H9 (cell line): ENCODE measurements at regions not wholly inside any gene's neighbourhood (a gene's known extent, or its start where the extent isn't known, plus 50 kb on each side); places are given as distances from the start of the nearest gene placed in this dataset.

Experiments used
- DNase-seq: peaks from one replicate; pipeline ENCODE4 v3.0.0-alpha.2; 2017
- H2AFZ ChIP-seq: one replicate; pipeline ENCODE4 v1.6.1; 2013; ENCODE audit warnings: mild to moderate bottlenecking, low read length, control low read depth, moderate library complexity
- H2AK5ac ChIP-seq: 2 replicates; pipeline ENCODE4 v1.6.1; 2013; ENCODE audit warnings: low read length, control low read depth, mixed read lengths; ENCODE audit not compliant: insufficient read length
- H2BK120ac ChIP-seq: one replicate; pipeline ENCODE4 v1.6.1; 2013; ENCODE audit warnings: low read depth, mild to moderate bottlenecking, low read length, control low read depth, inconsistent platforms; ENCODE audit not compliant: poor library complexity, severe bottlenecking
- H2BK12ac ChIP-seq: 2 replicates; pipeline ENCODE4 v1.6.1; 2013; ENCODE audit warnings: low read length, control low read depth, mixed read lengths, low read depth; ENCODE audit not compliant: insufficient read length
- H2BK15ac ChIP-seq: 2 replicates; pipeline ENCODE4 v1.6.1; 2013; ENCODE audit warnings: low read depth, low read length, control low read depth
- H2BK20ac ChIP-seq: one replicate; pipeline ENCODE4 v1.6.1; 2013; ENCODE audit warnings: low read depth, mild to moderate bottlenecking, low read length, control low read depth, inconsistent platforms; ENCODE audit not compliant: poor library complexity, severe bottlenecking
- H2BK5ac ChIP-seq: 2 replicates; pipeline ENCODE4 v1.6.1; 2013; ENCODE audit warnings: low read length, control low read depth, mixed read lengths; ENCODE audit not compliant: insufficient read length
- H3K14ac ChIP-seq: 2 replicates; pipeline ENCODE4 v1.6.1; 2013; ENCODE audit warnings: low read length, control low read depth; ENCODE audit not compliant: insufficient read depth
- H3K18ac ChIP-seq: 2 replicates; pipeline ENCODE4 v1.6.1; 2013; ENCODE audit warnings: low read depth, mild to moderate bottlenecking, mixed read lengths, low read length, control low read depth; ENCODE audit not compliant: insufficient read length
- H3K23ac ChIP-seq: 2 replicates; pipeline ENCODE4 v1.6.1; 2013; ENCODE audit warnings: low read length, control low read depth, mixed read lengths, low read depth; ENCODE audit not compliant: insufficient read length
- H3K23me2 ChIP-seq: 2 replicates; pipeline ENCODE4 v1.6.1; 2013; ENCODE audit warnings: low read depth, mild to moderate bottlenecking, mixed read lengths, low read length, control low read depth; ENCODE audit not compliant: insufficient read length, poor library complexity, severe bottlenecking
- H3K27ac ChIP-seq: 2 replicates; pipeline ENCODE4 v1.5.1; 2013; ENCODE audit warnings: low read length, control low read depth, mixed read lengths, low read depth; ENCODE audit not compliant: insufficient read length
- H3K27me3 ChIP-seq: 2 replicates; pipeline ENCODE4 v1.6.1; 2013; ENCODE audit warnings: low read length, control low read depth, inconsistent platforms; ENCODE audit not compliant: insufficient read depth
- H3K4ac ChIP-seq: 2 replicates; pipeline ENCODE4 v1.6.1; 2013; ENCODE audit warnings: low read depth, mild to moderate bottlenecking, control low read depth, inconsistent platforms, low read length, moderate library complexity
- H3K4me1 ChIP-seq: 2 replicates; pipeline ENCODE4 v1.6.1; 2013; ENCODE audit warnings: low read length, control low read depth, inconsistent platforms; ENCODE audit not compliant: insufficient read depth
- H3K4me2 ChIP-seq: 2 replicates; pipeline ENCODE4 v1.6.1; 2013; ENCODE audit warnings: low read length, control low read depth, mixed read lengths; ENCODE audit not compliant: insufficient read length, insufficient read depth
- H3K56ac ChIP-seq: 2 replicates; pipeline ENCODE4 v1.6.1; 2013; ENCODE audit warnings: low read depth, mild to moderate bottlenecking, mixed read lengths, low read length, control low read depth; ENCODE audit not compliant: insufficient read length
- H3K79me1 ChIP-seq: 2 replicates; pipeline ENCODE4 v1.6.1; 2013; ENCODE audit warnings: low read depth, mild to moderate bottlenecking, moderate library complexity, low read length, control low read depth, inconsistent platforms; ENCODE audit not compliant: insufficient read depth, poor library complexity, severe bottlenecking
- H3K79me2 ChIP-seq: 2 replicates; pipeline ENCODE4 v1.6.1; 2013; ENCODE audit warnings: low read length, control low read depth, inconsistent platforms; ENCODE audit not compliant: insufficient read depth
- H3K9ac ChIP-seq: 2 replicates; pipeline ENCODE4 v1.6.1; 2013; ENCODE audit warnings: low read length, control low read depth, mixed read lengths; ENCODE audit not compliant: insufficient read length; ENCODE audit errors: extremely low read depth
- H3K9me3 ChIP-seq: one replicate; pipeline ENCODE4 v1.6.1; 2013; ENCODE audit warnings: low read depth, low read length, inconsistent platforms; ENCODE audit not compliant: control insufficient read depth
- H3T11ph ChIP-seq: one replicate; pipeline ENCODE4 v1.6.1; 2013; ENCODE audit warnings: mild to moderate bottlenecking, low read length, control low read depth, inconsistent platforms
- H4K20me1 ChIP-seq: one replicate; pipeline ENCODE4 v1.6.1; 2013; ENCODE audit not compliant: control insufficient read depth, insufficient read length, insufficient read depth
- H4K5ac ChIP-seq: 2 replicates; pipeline ENCODE4 v1.6.1; 2013; ENCODE audit warnings: low read depth, mild to moderate bottlenecking, mixed read lengths, low read length, control low read depth; ENCODE audit not compliant: insufficient read length
- H4K8ac ChIP-seq: replicated peaks from 2 replicates; pipeline ENCODE4 v1.6.1; 2013; ENCODE audit warnings: low read length, control low read depth, mixed read lengths, low read depth; ENCODE audit not compliant: insufficient read length
- H4K91ac ChIP-seq: 2 replicates; pipeline ENCODE4 v1.6.1; 2013; ENCODE audit warnings: low read depth, mild to moderate bottlenecking, moderate library complexity, mixed read lengths, low read length, control low read depth; ENCODE audit not compliant: insufficient read length
- H3K27ac Mint-ChIP-seq, 3 experiments: 2 replicates in 2 of 3; 3 replicates in 1 of 3; pipeline ENCODE4 v1.8.0; 2020 to 2021; ENCODE audit warnings: mixed read lengths in 3 of 3, mild to moderate bottlenecking in 1 of 3, moderate library complexity in 1 of 3
- H3K27me3 Mint-ChIP-seq: 2 replicates; pipeline ENCODE4 v1.8.0; 2021; ENCODE audit warnings: low read depth, mild to moderate bottlenecking, moderate library complexity, mixed read lengths
- H3K36me3 Mint-ChIP-seq, 3 experiments: 2 replicates in 2 of 3; 3 replicates in 1 of 3; pipeline ENCODE4 v1.8.0; 2020 to 2021; ENCODE audit warnings: low read depth in 3 of 3, mixed read lengths in 3 of 3; ENCODE audit not compliant: insufficient read depth in 1 of 3
- H3K4me1 Mint-ChIP-seq, 2 experiments: 2 replicates each; pipeline ENCODE4 v1.8.0; 2020; ENCODE audit warnings: mixed read lengths in 2 of 2
- H3K4me3 Mint-ChIP-seq, 2 experiments: 2 replicates in 1 of 2; 3 replicates in 1 of 2; pipeline ENCODE4 v1.8.0; 2020 to 2021; ENCODE audit warnings: mild to moderate bottlenecking in 2 of 2, mixed read lengths in 2 of 2, moderate library complexity in 1 of 2
- H3K9me3 Mint-ChIP-seq, 2 experiments: 2 replicates in 1 of 2; 3 replicates in 1 of 2; pipeline ENCODE4 v1.8.0; 2020; ENCODE audit warnings: mild to moderate bottlenecking in 2 of 2, mixed read lengths in 2 of 2, moderate library complexity in 1 of 2
- CTCF ChIP-seq: fragments of 200-600 bp; sonication (generic); conservative IDR thresholded peaks from 3 replicates; pipeline ENCODE4 v1.8.0; 2021; ENCODE audit warnings: antibody characterized with exemption, mild to moderate bottlenecking
- WGBS: extraction: QIAGEN DNeasy Blood & Tissue Kit; methylation state at CpG from one replicate; pipeline ENCODE4 v1.1.7; 2013; ENCODE audit warnings: missing lambda C conversion rate, low lambda C conversion rate, mixed read lengths; ENCODE audit not compliant: insufficient read length; ENCODE audit errors: extremely low coverage; 5-methylcytosine and 5-hydroxymethylcytosine counted together

DNA sequence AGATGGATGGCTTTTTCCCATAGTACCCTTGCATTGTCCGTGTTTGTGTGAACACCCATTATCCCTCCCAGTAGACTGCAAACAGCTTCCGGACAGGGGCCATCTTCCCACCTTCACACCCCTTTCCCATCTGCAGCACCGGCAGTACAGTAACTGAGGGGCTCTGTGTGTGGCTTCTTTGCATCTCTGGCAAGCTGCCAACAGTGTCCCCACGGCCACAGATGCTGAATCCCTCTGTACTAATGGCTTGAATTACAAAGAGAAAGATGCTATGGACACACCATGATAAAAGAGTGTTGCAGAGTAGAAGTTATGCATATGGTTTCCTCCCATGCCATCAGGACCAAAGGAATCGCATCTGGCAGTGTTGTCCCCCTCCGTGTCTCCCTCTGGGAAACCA, 101.1 kb upstream of the CDYL start:
- Histone ChIP-seq H4K8ac (no peak overlapping the region), H3K4ac (no peak overlapping the region), H3K79me2 (no peaks in the 10 kb centered on the region), H4K20me1 (no peaks in the 10 kb centered on the region), H3T11ph (no peak overlapping the region), H3K9me3 (no peaks in the 10 kb centered on the region), H2BK15ac (no peak overlapping the region), H3K27me3 (no peaks in the 10 kb centered on the region), H2BK12ac (no peak overlapping the region), H4K5ac (no peak overlapping the region), H3K79me1 (no peaks in the 10 kb centered on the region), H3K9ac (no peak overlapping the region), H3K23me2 (no peaks in the 10 kb centered on the region), H3K23ac (no peak overlapping the region), H3K14ac (no peak overlapping the region), H3K18ac (no peak overlapping the region), H2BK20ac (no peak overlapping the region), H4K91ac (no peak overlapping the region), H2BK120ac (no peak overlapping the region), H2AK5ac (no peak overlapping the region), H3K4me1 (peaks cover 7% of the 10 kb centered on the region), H2BK5ac (no peak overlapping the region), H3K27ac (no peak overlapping the region), H3K56ac (no peak overlapping the region), H3K4me2 (no peak overlapping the region), H2AFZ (no peak overlapping the region)
- TF ChIP-seq CTCF, result no peak
- peaks cover 21 to 25% of the 10 kb centered on the region in 2 experiments; a peak in 3 of 4 replicates for H3K4me1 Mint-ChIP-seq
- peaks cover 2% of the 10 kb centered on the region for H3K27me3 Mint-ChIP-seq
- peak overlapping the region in 1 of 3 experiments; percentile 76; a peak in 1 of 7 replicates for H3K27ac Mint-ChIP-seq
- no peaks in the 10 kb centered on the region for H3K36me3 Mint-ChIP-seq
- DNase-seq, result no peak
- H3K4me3 Mint-ChIP-seq, result no peak overlapping the region
- WGBS, result no CpG with 5 or more reads among the region's 6 CpGs
- H3K9me3 Mint-ChIP-seq, result no peaks in the 10 kb centered on the region
